Neural progenitor cell (in vitro differentiated cells): ENCODE measurements at regions not wholly inside any gene's neighbourhood (a gene's known extent, or its start where the extent isn't known, plus 50 kb on each side); places are given as distances from the start of the nearest gene placed in this dataset.

Source experiments
- DNase-seq: peaks from one replicate; pipeline ENCODE4 v3.0.0-alpha.2; 2016; ENCODE audit warnings: low spot score
- H2AFZ ChIP-seq: fragments of 200-600 bp; sonication (generic); replicated peaks from 2 replicates; pipeline ENCODE4 v1.6.1; 2016; ENCODE audit warnings: antibody characterized with exemption
- H3F3A ChIP-seq: fragments of 200-600 bp; sonication (generic); 2 replicates; pipeline ENCODE4 v1.6.1; 2016; ENCODE audit warnings: antibody characterized with exemption, low read depth
- H3K27ac ChIP-seq: fragments of 200-600 bp; sonication (generic); 2 replicates; pipeline ENCODE4 v1.5.1; 2016; ENCODE audit warnings: mild to moderate bottlenecking
- H3K27me3 ChIP-seq: fragments of 200-600 bp; sonication (generic); 2 replicates; pipeline ENCODE4 v1.6.1; 2016; ENCODE audit warnings: mild to moderate bottlenecking, moderate library complexity
- H3K36me3 ChIP-seq: fragments of 200-600 bp; sonication (generic); 2 replicates; pipeline ENCODE4 v1.5.1; 2016
- H3K4me1 ChIP-seq: fragments of 200-600 bp; sonication (generic); 2 replicates; pipeline ENCODE4 v1.6.1; 2016; ENCODE audit warnings: mixed run types
- H3K4me2 ChIP-seq: fragments of 200-600 bp; sonication (generic); 2 replicates; pipeline ENCODE4 v1.6.1; 2016
- H3K4me3 ChIP-seq: fragments of 200-600 bp; sonication (generic); 2 replicates; pipeline ENCODE4 v1.5.1; 2016
- H3K79me2 ChIP-seq: fragments of 200-600 bp; sonication (generic); 2 replicates; pipeline ENCODE4 v1.6.1; 2016; ENCODE audit warnings: low read depth
- H3K9ac ChIP-seq: fragments of 200-600 bp; sonication (generic); 2 replicates; pipeline ENCODE4 v1.6.1; 2016
- H3K9me3 ChIP-seq: fragments of 200-600 bp; sonication (generic); 2 replicates; pipeline ENCODE4 v1.5.1; 2016; ENCODE audit warnings: low read depth
- H4K20me1 ChIP-seq: fragments of 200-600 bp; sonication (generic); 2 replicates; pipeline ENCODE4 v1.6.1; 2016; ENCODE audit warnings: low read depth
- H3K27ac Mint-ChIP-seq: 3 replicates; pipeline ENCODE4 v1.8.0; 2021; ENCODE audit warnings: mixed read lengths
- H3K27me3 Mint-ChIP-seq: 2 replicates; pipeline ENCODE4 v1.8.0; 2022; ENCODE audit warnings: low read depth, mild to moderate bottlenecking, inconsistent platforms, moderate library complexity, mixed read lengths; ENCODE audit not compliant: insufficient read depth
- H3K36me3 Mint-ChIP-seq: 3 replicates; pipeline ENCODE4 v1.8.0; 2021; ENCODE audit warnings: mixed read lengths
- H3K4me1 Mint-ChIP-seq: 3 replicates; pipeline ENCODE4 v1.8.0; 2021; ENCODE audit warnings: mixed read lengths
- H3K4me3 Mint-ChIP-seq: 3 replicates; pipeline ENCODE4 v1.8.0; 2021; ENCODE audit warnings: mild to moderate bottlenecking, moderate library complexity, mixed read lengths
- H3K9me3 Mint-ChIP-seq: 3 replicates; pipeline ENCODE4 v1.8.0; 2020; ENCODE audit warnings: mixed read lengths
- EZH2 ChIP-seq: fragments of 200-600 bp; sonication (generic); IDR thresholded peaks from 2 replicates; pipeline ENCODE4 v1.6.1; 2017; ENCODE audit warnings: antibody characterized with exemption, mild to moderate bottlenecking, moderate library complexity
- EZH2phosphoT487 ChIP-seq: fragments of 200-600 bp; sonication (generic); IDR thresholded peaks from 2 replicates; pipeline ENCODE4 v1.6.1; 2017; ENCODE audit warnings: antibody characterized with exemption
- TF ChIP-seq, protein P1 (sequence below): fragments of 200-600 bp; sonication (generic); IDR thresholded peaks from 2 replicates; pipeline ENCODE4 v1.5.1; 2017; ENCODE audit warnings: antibody characterized with exemption, mild to moderate bottlenecking

DNA sequence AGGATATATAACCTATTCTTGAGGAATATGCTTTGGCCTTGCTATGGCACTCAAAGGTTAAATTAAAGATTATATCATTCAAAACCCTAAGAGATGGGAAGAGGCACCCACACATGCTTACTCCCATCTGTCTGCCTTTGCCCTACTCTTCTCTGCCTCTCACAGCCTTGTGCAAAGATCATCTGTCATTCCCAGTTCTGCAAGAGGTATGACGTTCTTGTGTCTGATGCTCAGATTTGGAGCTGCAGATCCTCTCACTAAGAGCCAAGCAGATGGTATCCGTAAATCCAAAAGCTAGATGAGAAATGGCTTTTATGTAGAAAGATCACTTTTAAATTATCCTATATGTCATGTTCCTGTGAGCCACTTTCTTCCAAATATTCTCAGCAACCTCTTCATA is 112.0 kb downstream of the GPR63 start:
- Histone ChIP-seq H3K27ac (no peak overlapping the region), H3K4me2 (no peak overlapping the region), H2AFZ (no peak overlapping the region), H3K4me1 (no peaks in the 10 kb centered on the region), H4K20me1 (no peaks in the 10 kb centered on the region), H3K79me2 (no peaks in the 10 kb centered on the region), H3K36me3 (no peaks in the 10 kb centered on the region), H3K9me3 (no peaks in the 10 kb centered on the region), H3K27me3 (no peaks in the 10 kb centered on the region), H3K4me3 (no peak overlapping the region), H3K9ac (no peak overlapping the region), H3F3A (no peaks in the 10 kb centered on the region)
- H3K9me3 Mint-ChIP-seq, result no peaks in the 10 kb centered on the region
- H3K4me3 Mint-ChIP-seq, result no peak overlapping the region
- TF ChIP-seq EZH2 (no peak), EZH2phosphoT487 (no peak)
- TF ChIP-seq, protein P1, sequence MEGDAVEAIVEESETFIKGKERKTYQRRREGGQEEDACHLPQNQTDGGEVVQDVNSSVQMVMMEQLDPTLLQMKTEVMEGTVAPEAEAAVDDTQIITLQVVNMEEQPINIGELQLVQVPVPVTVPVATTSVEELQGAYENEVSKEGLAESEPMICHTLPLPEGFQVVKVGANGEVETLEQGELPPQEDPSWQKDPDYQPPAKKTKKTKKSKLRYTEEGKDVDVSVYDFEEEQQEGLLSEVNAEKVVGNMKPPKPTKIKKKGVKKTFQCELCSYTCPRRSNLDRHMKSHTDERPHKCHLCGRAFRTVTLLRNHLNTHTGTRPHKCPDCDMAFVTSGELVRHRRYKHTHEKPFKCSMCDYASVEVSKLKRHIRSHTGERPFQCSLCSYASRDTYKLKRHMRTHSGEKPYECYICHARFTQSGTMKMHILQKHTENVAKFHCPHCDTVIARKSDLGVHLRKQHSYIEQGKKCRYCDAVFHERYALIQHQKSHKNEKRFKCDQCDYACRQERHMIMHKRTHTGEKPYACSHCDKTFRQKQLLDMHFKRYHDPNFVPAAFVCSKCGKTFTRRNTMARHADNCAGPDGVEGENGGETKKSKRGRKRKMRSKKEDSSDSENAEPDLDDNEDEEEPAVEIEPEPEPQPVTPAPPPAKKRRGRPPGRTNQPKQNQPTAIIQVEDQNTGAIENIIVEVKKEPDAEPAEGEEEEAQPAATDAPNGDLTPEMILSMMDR, result no peak
- no peak for DNase-seq
- H3K27ac Mint-ChIP-seq, result no peak overlapping the region
- H3K4me1 Mint-ChIP-seq, result no peaks in the 10 kb centered on the region
- H3K27me3 Mint-ChIP-seq, result no peaks in the 10 kb centered on the region
- H3K36me3 Mint-ChIP-seq, result no peaks in the 10 kb centered on the region

DNA sequence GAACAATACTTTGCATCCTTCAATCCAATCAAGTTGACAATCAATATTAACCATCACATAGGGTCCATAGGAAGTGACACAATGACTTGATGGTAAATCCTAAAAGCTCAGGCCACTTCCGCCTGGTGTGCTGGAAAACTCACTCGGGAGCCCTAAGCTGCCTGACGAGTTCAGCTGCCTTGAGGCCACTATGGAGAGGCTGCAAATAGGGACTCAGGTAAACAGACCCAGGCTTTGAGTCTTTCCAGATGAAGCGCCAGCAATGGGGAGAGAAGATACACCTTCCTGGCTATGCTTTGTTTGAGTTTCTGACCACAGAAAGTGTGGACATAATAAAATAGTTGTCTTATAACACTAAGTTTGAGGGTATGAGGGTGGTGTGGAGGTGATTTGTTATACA is 112.6 kb downstream of the GPR63 start:
- Histone ChIP-seq H3F3A (no peaks in the 10 kb centered on the region), H3K4me3 (no peak overlapping the region), H3K36me3 (no peaks in the 10 kb centered on the region), H2AFZ (no peak overlapping the region), H4K20me1 (no peaks in the 10 kb centered on the region), H3K27me3 (no peaks in the 10 kb centered on the region), H3K4me2 (no peak overlapping the region), H3K9ac (no peak overlapping the region), H3K4me1 (no peaks in the 10 kb centered on the region), H3K27ac (no peak overlapping the region), H3K9me3 (no peaks in the 10 kb centered on the region), H3K79me2 (no peaks in the 10 kb centered on the region)
- peak; percentile 8 for DNase-seq
- H3K4me1 Mint-ChIP-seq, result no peaks in the 10 kb centered on the region
- TF ChIP-seq EZH2 (no peak), EZH2phosphoT487 (no peak)
- TF ChIP-seq, protein P1, result no peak
- H3K27me3 Mint-ChIP-seq, result no peaks in the 10 kb centered on the region
- H3K9me3 Mint-ChIP-seq, result no peaks in the 10 kb centered on the region
- H3K36me3 Mint-ChIP-seq, result no peaks in the 10 kb centered on the region
- no peak overlapping the region for H3K4me3 Mint-ChIP-seq
- no peak overlapping the region for H3K27ac Mint-ChIP-seq

DNA sequence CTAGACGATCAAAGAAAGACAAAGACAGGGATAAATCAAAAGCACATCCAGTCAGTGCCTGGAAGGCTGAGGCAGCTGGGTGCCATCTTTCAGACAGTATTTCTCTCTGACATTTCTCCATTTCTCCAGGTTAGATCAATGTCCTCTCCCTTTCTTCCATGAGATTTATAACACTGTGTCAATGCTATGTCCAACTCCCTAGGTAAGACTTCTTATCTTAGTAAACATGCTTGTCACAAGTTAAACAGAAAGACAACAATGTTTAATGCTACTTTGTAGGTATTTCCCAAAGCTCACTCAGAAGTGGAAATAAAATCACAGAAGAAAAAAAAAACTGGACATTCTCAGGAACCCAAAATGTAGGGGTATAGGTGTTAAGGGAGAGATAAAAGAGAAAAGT is 113.9 kb downstream of the GPR63 start:
- Mint-ChIP-seq H3K27me3 (no peaks in the 10 kb centered on the region), H3K9me3 (no peaks in the 10 kb centered on the region), H3K36me3 (no peaks in the 10 kb centered on the region), H3K4me3 (no peak overlapping the region), H3K4me1 (no peaks in the 10 kb centered on the region), H3K27ac (no peak overlapping the region)
- Histone ChIP-seq H2AFZ (no peak overlapping the region), H4K20me1 (no peaks in the 10 kb centered on the region), H3K4me3 (no peak overlapping the region), H3K36me3 (no peaks in the 10 kb centered on the region), H3K27me3 (no peaks in the 10 kb centered on the region), H3K4me2 (no peak overlapping the region), H3K9me3 (no peaks in the 10 kb centered on the region), H3K9ac (no peak overlapping the region), H3K27ac (no peak overlapping the region), H3K4me1 (no peaks in the 10 kb centered on the region), H3K79me2 (no peaks in the 10 kb centered on the region), H3F3A (no peaks in the 10 kb centered on the region)
- no peak for DNase-seq
- no peak for TF ChIP-seq EZH2

DNA sequence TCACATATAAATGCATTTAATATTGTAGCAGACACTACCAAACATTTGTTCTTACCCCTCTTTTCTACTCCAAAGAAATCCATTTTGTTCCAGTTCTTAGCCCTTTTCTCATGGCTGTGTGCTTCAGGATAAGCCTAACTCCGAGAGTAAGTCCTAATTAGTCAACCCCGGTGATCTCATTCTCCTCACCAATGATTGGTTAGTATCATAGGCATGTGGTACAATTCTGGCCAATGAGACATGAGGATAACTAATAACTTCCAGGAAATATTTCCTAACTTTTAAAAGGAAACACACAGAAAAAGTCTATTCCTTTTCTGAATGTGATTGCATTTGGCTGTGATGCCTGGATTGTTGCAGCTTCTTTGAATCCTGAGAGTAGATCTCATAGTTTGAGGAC is 116.0 kb downstream of the GPR63 start:
- Histone ChIP-seq H3K27me3 (no peaks in the 10 kb centered on the region), H3K79me2 (no peaks in the 10 kb centered on the region), H2AFZ (peak overlapping the region; percentile 35), H3K4me2 (no peak overlapping the region), H3K9ac (no peak overlapping the region), H3K36me3 (no peaks in the 10 kb centered on the region), H3K4me3 (no peak overlapping the region), H3K4me1 (no peaks in the 10 kb centered on the region), H3K9me3 (no peaks in the 10 kb centered on the region), H4K20me1 (no peaks in the 10 kb centered on the region), H3F3A (no peaks in the 10 kb centered on the region), H3K27ac (no peak overlapping the region)
- Mint-ChIP-seq H3K36me3 (no peaks in the 10 kb centered on the region), H3K9me3 (no peaks in the 10 kb centered on the region), H3K4me1 (no peaks in the 10 kb centered on the region), H3K27me3 (no peaks in the 10 kb centered on the region), H3K4me3 (no peak overlapping the region), H3K27ac (no peak overlapping the region)
- TF ChIP-seq EZH2phosphoT487 (no peak), EZH2 (no peak)
- TF ChIP-seq, protein P1, result no peak
- DNase-seq, result no peak
